ENCODE measurements at regions not wholly inside any gene's neighbourhood (a gene's known extent, or its start where the extent isn't known, plus 50 kb on each side); places are given as distances from the start of the nearest gene placed in this dataset.

- 34 to 60% (median 42%) methylated on average over 2 of the region's 2 CpGs for WGBS, 5 donors
- intact Hi-C loops (cut with DNase I; ENCODE audit: low total_unique reads): no loop called here
- Histone ChIP-seq H3K36me3 (no peaks in the 10 kb centered on the region), H3K9me3 (no peaks in the 10 kb centered on the region), H3K27me3 (no peaks in the 10 kb centered on the region), H3K4me3 (no peak overlapping the region), H3K27ac (no peak overlapping the region), H3K4me1 (peaks cover 0 to 18% (median 3%) of the 10 kb centered on the region in 4 donors)
- TF ChIP-seq POLR2A (IDR thresholded peaks at IDR 0.05): no peak
- TF ChIP-seq POLR2AphosphoS5 (IDR thresholded peaks at IDR 0.05): no peak
- no peak for TF ChIP-seq EP300 (IDR thresholded peaks at IDR 0.05)
- TF ChIP-seq CTCF (IDR thresholded peaks at IDR 0.05): no peak
- no peak for DNase-seq
These were observed 54.7 kb upstream of the XCR1 start for GRCh38 chr3:46082021-46082420.

- DNase-seq: no peak
- intact Hi-C loops (cut with DNase I; ENCODE audit: low total_unique reads): no loop called here
- no peak overlapping the region for H3K4me3 ChIP-seq
- H3K36me3 ChIP-seq: no peaks in the 10 kb centered on the region
- no peaks in the 10 kb centered on the region for H3K9me3 ChIP-seq
- peaks cover 0 to 8% (median 3%) of the 10 kb centered on the region in 4 donors for H3K4me1 ChIP-seq
- 51 to 62% (median 53%) methylated on average over 2 of the region's 2 CpGs for WGBS, 5 donors
- no peaks in the 10 kb centered on the region for H3K27me3 ChIP-seq
- no peak for TF ChIP-seq POLR2A (IDR thresholded peaks at IDR 0.05)
- TF ChIP-seq CTCF (IDR thresholded peaks at IDR 0.05): no peak
- H3K27ac ChIP-seq: peak overlapping the region in 1 of 5 donors; percentile 18
These were observed 53.7 kb upstream of the XCR1 start for GRCh38 chr3:46080969-46081345.

- H3K4me3 ChIP-seq: no peak overlapping the region
- no peaks in the 10 kb centered on the region for H3K27me3 ChIP-seq
- peak overlapping the region in 1 of 5 donors; percentile 18 for H3K27ac ChIP-seq
- H3K9me3 ChIP-seq: no peaks in the 10 kb centered on the region
- 75 to 78% (median 76%) methylated on average over 6 of the region's 6 CpGs for WGBS, 5 donors
- DNase-seq: no peak
- no peak for TF ChIP-seq EP300 (IDR thresholded peaks at IDR 0.05)
- no peak for TF ChIP-seq CTCF (IDR thresholded peaks at IDR 0.05)
- TF ChIP-seq POLR2A (IDR thresholded peaks at IDR 0.05): no peak
- no peak for TF ChIP-seq POLR2AphosphoS5 (IDR thresholded peaks at IDR 0.05)
- no peaks in the 10 kb centered on the region for H3K36me3 ChIP-seq
- peaks cover 0 to 7% (median 3%) of the 10 kb centered on the region in 4 donors for H3K4me1 ChIP-seq
- intact Hi-C loops (cut with DNase I; ENCODE audit: low total_unique reads): no loop called here
These were observed 53.1 kb upstream of the XCR1 start for GRCh38 chr3:46080124-46080968.

GRCh38 chr3:46078712-46079400 is 51.6 kb upstream of the XCR1 start:
- 7 to 11% (median 10%) methylated on average over 10 to 11 of the region's 11 CpGs for WGBS, 5 donors
- Histone ChIP-seq H3K27ac (no peak overlapping the region), H3K27me3 (no peaks in the 10 kb centered on the region), H3K36me3 (no peaks in the 10 kb centered on the region), H3K9me3 (no peaks in the 10 kb centered on the region), H3K4me1 (peaks cover 0 to 7% (median 3%) of the 10 kb centered on the region in 4 donors), H3K4me3 (peak overlapping the region in 2 of 4 donors; percentile 11 to 14)
- intact Hi-C loops (cut with DNase I; ENCODE audit: low total_unique reads): loop anchor here (2.0 kb wide), 1 partner anchor 140 kb away; no protein-coding TSS in a partner anchor
- peak; percentile 96 for DNase-seq
- TF ChIP-seq EP300 (IDR thresholded peaks at IDR 0.05): no peak
- TF ChIP-seq POLR2AphosphoS5 (IDR thresholded peaks at IDR 0.05): peak in 2 of 3 donors; percentile 29 to 73
- no peak for TF ChIP-seq POLR2A (IDR thresholded peaks at IDR 0.05)
- peak in 6 of 7 experiments; percentile 57 to 99 (median 94) for TF ChIP-seq CTCF (IDR thresholded peaks at IDR 0.05)
